ENCODE measurements at regions not wholly inside any gene's neighbourhood (a gene's known extent, or its start where the extent isn't known, plus 50 kb on each side); places are given as distances from the start of the nearest gene placed in this dataset.

DNA sequence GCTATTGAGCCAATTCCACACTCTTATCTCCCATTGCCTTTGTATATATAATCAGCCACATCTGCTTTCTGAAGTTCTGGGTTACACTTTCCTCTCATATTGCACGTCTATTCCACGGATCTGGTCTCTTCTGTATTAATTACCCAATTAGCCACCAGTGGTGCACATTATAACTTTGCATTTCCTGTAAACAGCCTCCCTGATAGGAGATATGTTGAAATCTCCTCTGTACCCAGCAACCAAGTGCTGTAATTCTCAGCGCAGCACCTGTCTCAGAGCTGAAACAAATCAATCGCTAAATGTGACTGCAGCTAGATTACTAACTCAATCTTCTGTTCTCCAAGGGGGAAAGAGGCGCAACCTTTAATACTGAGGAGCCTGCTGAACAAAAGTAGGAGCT lies 326.4 kb downstream of the SLITRK2 start:
- no peak for DNase-seq (ENCODE audit: low spot score)

- DNase-seq (ENCODE audit: low spot score), result no peak
These were observed 336.6 kb downstream of the SLITRK2 start for GRCh38 chrX:146154191-146154590.

DNA sequence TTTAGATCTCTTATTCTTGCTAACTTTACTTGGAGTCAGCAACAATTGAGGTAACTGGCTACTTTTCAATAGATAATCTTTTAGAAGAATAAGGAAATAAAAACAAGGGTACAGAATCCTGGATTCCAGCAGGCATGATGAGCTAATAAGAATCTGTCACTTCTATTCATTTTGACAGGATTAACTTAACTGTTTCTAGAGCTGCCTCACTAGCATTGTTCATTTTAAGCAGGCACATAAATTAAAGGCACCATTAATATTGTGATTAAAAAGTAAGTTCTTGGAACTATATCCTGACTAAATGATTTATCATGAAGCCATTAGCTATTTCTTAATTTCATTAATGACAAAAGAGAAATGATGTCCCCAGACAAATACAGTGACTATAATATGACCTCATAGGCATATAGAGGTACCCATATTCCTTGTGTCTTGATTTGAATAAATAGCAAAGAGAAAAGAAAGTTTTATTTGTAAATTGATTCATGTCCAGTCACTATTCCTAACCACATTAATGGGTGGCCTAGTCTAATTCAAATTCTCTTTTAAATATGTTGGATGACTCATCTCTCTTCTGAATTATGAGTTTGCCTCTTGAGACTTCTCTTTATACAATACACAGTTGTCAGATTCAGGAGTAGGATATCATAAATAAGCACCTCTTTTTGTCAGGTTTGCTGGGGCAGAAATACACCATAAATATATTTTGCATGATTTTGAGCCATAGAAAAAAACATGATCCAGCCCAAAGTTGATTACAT lies 343.0 kb downstream of the SLITRK2 start:
- no peak for DNase-seq (ENCODE audit: low spot score)

GRCh38 chrX:146173742-146174141 lies 356.1 kb downstream of the SLITRK2 start:
- DNase-seq (ENCODE audit: low spot score), result no peak

DNA sequence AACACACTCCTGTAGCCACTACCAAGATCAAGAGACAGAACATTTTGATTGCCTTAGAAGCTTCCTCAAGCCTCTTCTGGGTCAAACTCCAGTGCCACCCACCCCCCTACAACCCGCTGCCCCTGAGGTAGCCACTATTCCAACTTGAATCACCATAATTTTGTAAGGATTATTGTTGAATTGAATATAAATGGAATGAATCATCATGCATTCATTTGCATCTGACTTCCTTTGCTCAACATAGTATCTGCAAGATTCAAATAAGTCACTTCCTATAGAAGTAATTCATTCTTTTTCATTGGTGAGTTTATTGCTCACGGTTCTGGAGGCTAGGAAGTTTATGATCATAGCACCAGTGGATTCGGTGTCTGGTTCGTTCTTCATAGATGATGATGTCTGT lies 364.2 kb downstream of the SLITRK2 start:
- no peak for DNase-seq (ENCODE audit: low spot score)

- no peak for DNase-seq (ENCODE audit: low spot score)
These were observed 368.9 kb downstream of the SLITRK2 start for GRCh38 chrX:146186540-146186939.

- DNase-seq (ENCODE audit: low spot score), result no peak
These were observed 371.7 kb downstream of the SLITRK2 start for GRCh38 chrX:146189371-146189770.

DNA sequence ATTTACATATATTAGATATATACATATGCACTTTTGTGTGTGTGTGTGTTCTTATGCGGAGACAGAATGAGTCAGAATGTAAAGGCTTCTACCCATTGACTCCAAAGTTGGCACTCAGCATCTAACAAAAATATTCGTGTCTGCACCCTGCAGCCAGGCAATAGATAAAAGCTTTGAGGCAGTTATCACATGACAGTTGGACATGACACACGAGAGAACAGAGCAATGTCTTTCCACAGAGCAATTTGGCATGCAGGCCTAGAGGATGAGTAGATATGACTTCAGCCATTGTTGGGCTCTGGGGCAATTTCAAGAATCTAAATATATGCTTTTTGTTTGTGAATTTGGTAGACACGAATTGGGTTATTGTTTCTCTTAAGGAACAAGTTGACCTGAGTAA lies 391.2 kb downstream of the SLITRK2 start:
- DNase-seq (ENCODE audit: low spot score), result no peak

DNA sequence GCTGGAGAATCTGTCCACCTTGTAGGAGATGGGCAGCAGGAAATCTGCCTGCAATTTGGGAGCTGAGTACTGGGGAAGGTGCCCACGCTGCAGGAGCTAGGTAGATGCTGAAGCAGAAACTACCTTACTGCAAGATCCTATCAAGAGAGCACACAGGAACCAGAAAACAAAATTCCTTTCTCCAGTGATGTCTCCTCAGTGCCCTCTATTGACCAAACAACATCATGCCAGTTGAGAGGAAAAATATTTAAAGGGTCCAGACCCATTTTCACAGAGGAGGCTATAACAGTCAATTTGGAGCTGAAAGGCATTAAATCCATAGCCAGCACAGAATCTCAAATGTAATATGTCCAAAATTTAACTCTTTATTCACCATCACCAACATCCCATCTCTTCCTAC lies 406.8 kb downstream of the SLITRK2 start:
- peak; percentile 4 for DNase-seq (ENCODE audit: low spot score)

GRCh38 chrX:146238173-146238572 lies 420.5 kb downstream of the SLITRK2 start:
- no peak for DNase-seq (ENCODE audit: low spot score)

- DNase-seq (ENCODE audit: low spot score), result no peak
These were observed 424.3 kb downstream of the SLITRK2 start for GRCh38 chrX:146241902-146242301.

- peak; percentile 53 for DNase-seq (ENCODE audit: low spot score)
These were observed 425.4 kb downstream of the SLITRK2 start for GRCh38 chrX:146243041-146243440.

GRCh38 chrX:146259207-146259606 lies 441.6 kb downstream of the SLITRK2 start:
- no peak for DNase-seq (ENCODE audit: low spot score)

DNA sequence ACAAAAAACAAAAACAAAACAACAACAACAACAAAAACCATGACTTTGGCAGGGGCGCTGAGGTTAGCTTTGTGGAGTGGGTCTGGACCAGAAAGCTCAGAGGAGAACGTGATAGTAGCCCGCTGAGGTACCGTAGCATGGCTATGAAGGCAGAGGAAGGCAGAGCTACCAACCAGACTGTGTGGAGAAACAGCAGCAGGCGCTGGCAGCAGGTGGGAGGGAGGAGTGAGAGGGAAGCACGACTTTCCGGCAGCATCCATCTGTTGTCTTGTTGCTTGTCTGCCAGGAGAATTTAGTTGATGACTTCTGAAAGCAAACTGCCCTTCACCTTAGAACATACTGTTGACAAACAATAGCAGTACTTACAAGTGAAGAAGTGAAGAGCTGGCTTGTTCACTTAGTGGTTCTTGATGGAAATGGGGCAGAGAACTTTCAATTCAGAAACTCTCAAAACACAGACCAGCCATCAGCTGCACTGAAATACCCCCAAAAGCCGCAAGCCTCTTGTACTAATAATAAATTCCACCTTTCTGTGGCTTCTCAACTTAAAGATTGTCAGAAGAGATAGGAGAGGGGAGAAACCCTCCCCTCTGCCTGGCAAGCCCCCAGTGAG lies 447.2 kb downstream of the SLITRK2 start:
- no peak for DNase-seq (ENCODE audit: low spot score)

DNA sequence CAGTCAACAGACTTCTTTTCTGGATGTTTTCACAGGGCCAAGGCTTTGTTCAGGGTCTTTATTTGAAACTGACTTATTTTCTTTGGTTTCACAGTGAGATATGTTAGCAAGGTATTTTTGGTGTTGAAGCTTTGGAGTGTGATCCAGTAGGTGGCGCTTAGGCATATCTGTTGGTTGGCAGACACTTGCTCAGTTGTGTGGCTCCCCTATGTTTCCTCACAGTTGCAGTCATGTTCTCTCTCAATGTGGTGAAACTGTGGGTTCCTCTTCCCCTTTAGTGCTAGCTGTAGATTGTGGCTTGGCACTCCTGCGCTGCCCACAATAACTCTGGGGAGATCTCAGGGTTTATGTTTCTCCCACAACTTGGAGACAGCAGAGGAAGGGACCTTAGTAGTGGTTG lies 460.8 kb downstream of the SLITRK2 start:
- no peak for DNase-seq (ENCODE audit: low spot score)
